Liver (tissue), 3 donors: ENCODE measurements at regions not wholly inside any gene's neighbourhood (a gene's known extent, or its start where the extent isn't known, plus 50 kb on each side); places are given as distances from the start of the nearest gene placed in this dataset.

Source experiments
- FOXA1 ChIP-seq: IDR thresholded peaks from 2 replicates; pipeline ENCODE4 v1.6.1; 2016; ENCODE audit warnings: antibody characterized with exemption
- NR2F2 ChIP-seq: IDR thresholded peaks from 2 replicates; pipeline ENCODE4 v1.6.1; 2016; ENCODE audit warnings: antibody characterized with exemption
- SP1 ChIP-seq: IDR thresholded peaks from 2 replicates; pipeline ENCODE4 v1.6.1; 2018; ENCODE audit warnings: antibody characterized with exemption, mild to moderate bottlenecking
- TAF1 ChIP-seq: conservative IDR thresholded peaks from 2 replicates; pipeline ENCODE4 v1.6.1; 2016; ENCODE audit warnings: antibody characterized with exemption, mild to moderate bottlenecking
- YY1 ChIP-seq: IDR thresholded peaks from 2 replicates; pipeline ENCODE4 v1.6.1; 2016; ENCODE audit warnings: antibody characterized with exemption, mild to moderate bottlenecking
- TF ChIP-seq, protein P1 (sequence below): fragments of 150-350 bp; IDR thresholded peaks from 2 replicates; pipeline ENCODE4 v1.5.1; 2017; ENCODE audit warnings: improper control_type of control experiment, low read depth, low read length; ENCODE audit not compliant: missing input control
- TF ChIP-seq, protein P2 (sequence below): IDR thresholded peaks from 2 replicates; pipeline ENCODE4 v1.6.1; 2016; ENCODE audit warnings: antibody characterized with exemption
- TF ChIP-seq, protein P3 (sequence below): IDR thresholded peaks from 2 replicates; pipeline ENCODE4 v1.6.1; 2016; ENCODE audit warnings: antibody characterized with exemption
- TF ChIP-seq, protein P4 (sequence below): IDR thresholded peaks from 2 replicates; pipeline ENCODE4 v1.6.1; 2016; ENCODE audit warnings: antibody characterized with exemption
- donor health status: healthy.
- donor health status: healthy.

DNA sequence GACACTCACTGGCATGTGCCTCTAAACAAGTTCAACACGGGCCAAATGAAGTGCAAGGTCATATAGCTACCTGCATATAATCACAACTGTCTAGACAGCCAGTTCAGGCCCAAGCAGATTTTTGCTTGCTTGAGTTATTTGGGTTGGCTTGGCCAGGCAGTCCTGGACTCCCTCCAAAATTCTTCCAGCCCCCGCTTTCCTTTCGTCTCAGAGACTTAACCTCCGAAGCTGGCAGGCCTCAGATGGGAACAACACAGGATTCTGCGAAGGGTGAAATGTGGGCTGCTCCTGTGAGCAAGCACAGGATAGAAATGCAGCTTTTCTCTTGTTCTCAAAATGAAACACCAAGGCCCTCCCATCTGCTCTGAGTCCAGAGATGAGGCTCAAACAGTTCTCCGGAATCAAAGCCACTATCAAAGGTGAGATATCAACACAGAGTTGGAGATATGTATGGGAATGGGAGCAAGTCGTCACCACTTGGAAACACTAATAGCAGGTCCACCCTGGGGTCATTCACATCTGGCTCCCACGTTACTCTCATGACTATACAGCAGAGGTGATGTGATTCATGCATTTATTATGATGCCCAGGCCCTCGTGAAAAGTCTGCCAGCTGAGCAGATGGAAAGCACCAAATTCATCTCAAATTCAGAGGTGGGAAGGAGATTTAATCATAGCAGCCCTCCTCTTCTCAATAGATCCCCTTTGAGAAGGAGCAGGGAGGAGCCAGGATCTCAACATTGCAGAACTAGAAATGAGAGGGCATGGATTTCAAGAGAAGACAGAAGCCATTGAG is 389.8 kb downstream of the NUAK1 start:
- TF ChIP-seq, protein P1, sequence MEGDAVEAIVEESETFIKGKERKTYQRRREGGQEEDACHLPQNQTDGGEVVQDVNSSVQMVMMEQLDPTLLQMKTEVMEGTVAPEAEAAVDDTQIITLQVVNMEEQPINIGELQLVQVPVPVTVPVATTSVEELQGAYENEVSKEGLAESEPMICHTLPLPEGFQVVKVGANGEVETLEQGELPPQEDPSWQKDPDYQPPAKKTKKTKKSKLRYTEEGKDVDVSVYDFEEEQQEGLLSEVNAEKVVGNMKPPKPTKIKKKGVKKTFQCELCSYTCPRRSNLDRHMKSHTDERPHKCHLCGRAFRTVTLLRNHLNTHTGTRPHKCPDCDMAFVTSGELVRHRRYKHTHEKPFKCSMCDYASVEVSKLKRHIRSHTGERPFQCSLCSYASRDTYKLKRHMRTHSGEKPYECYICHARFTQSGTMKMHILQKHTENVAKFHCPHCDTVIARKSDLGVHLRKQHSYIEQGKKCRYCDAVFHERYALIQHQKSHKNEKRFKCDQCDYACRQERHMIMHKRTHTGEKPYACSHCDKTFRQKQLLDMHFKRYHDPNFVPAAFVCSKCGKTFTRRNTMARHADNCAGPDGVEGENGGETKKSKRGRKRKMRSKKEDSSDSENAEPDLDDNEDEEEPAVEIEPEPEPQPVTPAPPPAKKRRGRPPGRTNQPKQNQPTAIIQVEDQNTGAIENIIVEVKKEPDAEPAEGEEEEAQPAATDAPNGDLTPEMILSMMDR = no peak
- no peak for TF ChIP-seq YY1
- TF ChIP-seq SP1 = no peak
- TF ChIP-seq, protein P2, sequence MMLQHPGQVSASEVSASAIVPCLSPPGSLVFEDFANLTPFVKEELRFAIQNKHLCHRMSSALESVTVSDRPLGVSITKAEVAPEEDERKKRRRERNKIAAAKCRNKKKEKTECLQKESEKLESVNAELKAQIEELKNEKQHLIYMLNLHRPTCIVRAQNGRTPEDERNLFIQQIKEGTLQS = no peak
- TF ChIP-seq, protein P3, sequence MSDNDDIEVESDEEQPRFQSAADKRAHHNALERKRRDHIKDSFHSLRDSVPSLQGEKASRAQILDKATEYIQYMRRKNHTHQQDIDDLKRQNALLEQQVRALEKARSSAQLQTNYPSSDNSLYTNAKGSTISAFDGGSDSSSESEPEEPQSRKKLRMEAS = no peak
- TF ChIP-seq, protein P4, sequence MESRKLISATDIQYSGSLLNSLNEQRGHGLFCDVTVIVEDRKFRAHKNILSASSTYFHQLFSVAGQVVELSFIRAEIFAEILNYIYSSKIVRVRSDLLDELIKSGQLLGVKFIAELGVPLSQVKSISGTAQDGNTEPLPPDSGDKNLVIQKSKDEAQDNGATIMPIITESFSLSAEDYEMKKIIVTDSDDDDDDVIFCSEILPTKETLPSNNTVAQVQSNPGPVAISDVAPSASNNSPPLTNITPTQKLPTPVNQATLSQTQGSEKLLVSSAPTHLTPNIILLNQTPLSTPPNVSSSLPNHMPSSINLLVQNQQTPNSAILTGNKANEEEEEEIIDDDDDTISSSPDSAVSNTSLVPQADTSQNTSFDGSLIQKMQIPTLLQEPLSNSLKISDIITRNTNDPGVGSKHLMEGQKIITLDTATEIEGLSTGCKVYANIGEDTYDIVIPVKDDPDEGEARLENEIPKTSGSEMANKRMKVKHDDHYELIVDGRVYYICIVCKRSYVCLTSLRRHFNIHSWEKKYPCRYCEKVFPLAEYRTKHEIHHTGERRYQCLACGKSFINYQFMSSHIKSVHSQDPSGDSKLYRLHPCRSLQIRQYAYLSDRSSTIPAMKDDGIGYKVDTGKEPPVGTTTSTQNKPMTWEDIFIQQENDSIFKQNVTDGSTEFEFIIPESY = no peak
- TF ChIP-seq FOXA1 = no peak
- no peak for TF ChIP-seq TAF1
- no peak for TF ChIP-seq NR2F2
